Epithelial cell of proximal tubule (primary cell): ENCODE measurements at regions not wholly inside any gene's neighbourhood (a gene's known extent, or its start where the extent isn't known, plus 50 kb on each side); places are given as distances from the start of the nearest gene placed in this dataset.
A peak's percentile ranks its signal among the peaks of the same experiment; 100 is the strongest.
"Not testable (repeated sequence)": the region's sequence is repeated elsewhere in the genome, so short reads cannot be mapped to it uniquely, and the experiment has no call there.

ENCODE experiments used
- DNase-seq: peaks from one replicate; pipeline ENCODE4 v3.0.0-alpha.2; 2011; ENCODE audit warnings: low read depth
- H3K4me3 ChIP-seq: 2 replicates; pipeline ENCODE4 v1.5.1; 2011; ENCODE audit warnings: low read depth, mild to moderate bottlenecking, low read length
- TF ChIP-seq, protein P1 (sequence below): conservative IDR thresholded peaks from 2 replicates; pipeline ENCODE4 v1.5.1; 2012; ENCODE audit warnings: low read depth, mild to moderate bottlenecking, low read length

DNA sequence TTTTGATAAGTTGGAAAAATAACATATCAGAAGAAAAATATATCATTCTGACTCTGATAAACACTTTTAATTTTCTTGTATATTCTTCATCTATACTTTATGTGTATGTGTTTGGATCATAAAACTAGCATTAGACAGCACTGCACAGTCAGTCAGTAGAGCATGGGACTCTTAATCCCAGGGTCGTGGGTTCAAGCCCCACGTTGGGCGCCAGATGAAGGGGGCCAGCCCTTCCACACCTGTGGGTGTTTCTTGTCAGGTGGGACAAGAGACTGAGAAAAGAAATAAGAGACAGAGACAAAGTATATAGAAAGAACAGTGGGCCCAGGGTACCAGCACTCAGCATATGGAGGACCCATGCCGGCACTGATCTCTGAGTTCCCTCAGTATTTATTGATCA is 546.0 kb upstream of the NR2F2 start:
- H3K4me3 ChIP-seq, result no peak overlapping the region
- DNase-seq, result no peak
- TF ChIP-seq, protein P1, sequence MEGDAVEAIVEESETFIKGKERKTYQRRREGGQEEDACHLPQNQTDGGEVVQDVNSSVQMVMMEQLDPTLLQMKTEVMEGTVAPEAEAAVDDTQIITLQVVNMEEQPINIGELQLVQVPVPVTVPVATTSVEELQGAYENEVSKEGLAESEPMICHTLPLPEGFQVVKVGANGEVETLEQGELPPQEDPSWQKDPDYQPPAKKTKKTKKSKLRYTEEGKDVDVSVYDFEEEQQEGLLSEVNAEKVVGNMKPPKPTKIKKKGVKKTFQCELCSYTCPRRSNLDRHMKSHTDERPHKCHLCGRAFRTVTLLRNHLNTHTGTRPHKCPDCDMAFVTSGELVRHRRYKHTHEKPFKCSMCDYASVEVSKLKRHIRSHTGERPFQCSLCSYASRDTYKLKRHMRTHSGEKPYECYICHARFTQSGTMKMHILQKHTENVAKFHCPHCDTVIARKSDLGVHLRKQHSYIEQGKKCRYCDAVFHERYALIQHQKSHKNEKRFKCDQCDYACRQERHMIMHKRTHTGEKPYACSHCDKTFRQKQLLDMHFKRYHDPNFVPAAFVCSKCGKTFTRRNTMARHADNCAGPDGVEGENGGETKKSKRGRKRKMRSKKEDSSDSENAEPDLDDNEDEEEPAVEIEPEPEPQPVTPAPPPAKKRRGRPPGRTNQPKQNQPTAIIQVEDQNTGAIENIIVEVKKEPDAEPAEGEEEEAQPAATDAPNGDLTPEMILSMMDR, result no peak

DNA sequence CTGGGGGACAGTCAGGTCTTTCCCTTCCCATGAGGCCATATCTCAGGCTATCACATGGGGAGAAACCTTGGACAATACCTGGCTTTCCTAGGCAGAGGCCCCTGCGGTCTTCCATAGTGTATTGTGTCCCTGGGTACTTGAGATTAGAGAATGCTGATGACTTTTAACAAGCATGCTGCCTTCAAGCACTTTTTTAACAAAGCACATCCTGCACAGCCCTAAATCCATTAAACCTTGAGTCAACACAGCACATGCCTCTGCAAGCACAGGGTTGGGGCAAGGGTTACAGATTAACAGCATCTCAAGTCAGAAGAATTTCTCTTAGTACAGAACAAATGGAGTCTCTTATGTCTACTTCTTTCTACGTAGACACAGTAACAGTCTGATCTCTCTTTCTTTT is 545.2 kb upstream of the NR2F2 start:
- not testable (repeated sequence) for H3K4me3 ChIP-seq, DNase-seq

DNA sequence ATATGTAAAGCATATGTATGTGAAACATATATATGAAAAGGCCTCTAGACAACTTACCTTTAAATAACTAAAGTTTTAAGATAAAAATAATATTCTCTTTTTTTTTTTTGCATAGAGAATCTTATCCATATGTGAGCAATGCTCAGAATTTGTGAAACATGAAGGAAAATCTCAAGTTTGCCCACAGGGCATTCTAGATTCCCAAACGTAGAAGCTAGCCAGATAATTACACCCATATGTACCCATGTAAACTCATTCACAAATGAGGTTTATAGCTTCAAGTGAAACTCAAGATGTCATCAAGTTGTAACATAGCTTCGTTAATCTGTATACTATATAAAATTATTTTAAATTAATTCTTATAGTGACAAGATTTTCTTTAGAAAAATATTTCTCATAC is 537.3 kb upstream of the NR2F2 start:
- DNase-seq, result no peak
- TF ChIP-seq, protein P1, result no peak
- no peak overlapping the region for H3K4me3 ChIP-seq

DNA sequence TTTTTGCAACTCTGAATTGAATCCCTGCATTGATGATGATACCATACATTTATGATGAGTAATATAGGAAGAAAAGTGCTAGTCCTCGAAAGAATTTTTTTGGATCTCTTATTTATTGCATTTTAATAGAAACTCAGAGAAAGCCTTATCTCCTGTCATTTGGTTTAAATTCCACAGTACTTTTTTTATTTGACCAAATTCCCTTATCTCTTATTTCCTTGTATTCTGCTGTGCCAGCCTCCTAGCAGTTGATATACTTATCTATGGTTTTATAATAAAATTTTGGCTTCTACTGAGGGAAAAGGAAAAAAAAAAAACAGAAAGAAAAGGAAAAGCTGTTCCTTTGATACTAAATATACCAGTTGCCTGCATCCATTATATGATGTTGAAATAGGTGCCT is 535.1 kb upstream of the NR2F2 start:
- no peak overlapping the region for H3K4me3 ChIP-seq
- TF ChIP-seq, protein P1, result no peak
- DNase-seq, result no peak

DNA sequence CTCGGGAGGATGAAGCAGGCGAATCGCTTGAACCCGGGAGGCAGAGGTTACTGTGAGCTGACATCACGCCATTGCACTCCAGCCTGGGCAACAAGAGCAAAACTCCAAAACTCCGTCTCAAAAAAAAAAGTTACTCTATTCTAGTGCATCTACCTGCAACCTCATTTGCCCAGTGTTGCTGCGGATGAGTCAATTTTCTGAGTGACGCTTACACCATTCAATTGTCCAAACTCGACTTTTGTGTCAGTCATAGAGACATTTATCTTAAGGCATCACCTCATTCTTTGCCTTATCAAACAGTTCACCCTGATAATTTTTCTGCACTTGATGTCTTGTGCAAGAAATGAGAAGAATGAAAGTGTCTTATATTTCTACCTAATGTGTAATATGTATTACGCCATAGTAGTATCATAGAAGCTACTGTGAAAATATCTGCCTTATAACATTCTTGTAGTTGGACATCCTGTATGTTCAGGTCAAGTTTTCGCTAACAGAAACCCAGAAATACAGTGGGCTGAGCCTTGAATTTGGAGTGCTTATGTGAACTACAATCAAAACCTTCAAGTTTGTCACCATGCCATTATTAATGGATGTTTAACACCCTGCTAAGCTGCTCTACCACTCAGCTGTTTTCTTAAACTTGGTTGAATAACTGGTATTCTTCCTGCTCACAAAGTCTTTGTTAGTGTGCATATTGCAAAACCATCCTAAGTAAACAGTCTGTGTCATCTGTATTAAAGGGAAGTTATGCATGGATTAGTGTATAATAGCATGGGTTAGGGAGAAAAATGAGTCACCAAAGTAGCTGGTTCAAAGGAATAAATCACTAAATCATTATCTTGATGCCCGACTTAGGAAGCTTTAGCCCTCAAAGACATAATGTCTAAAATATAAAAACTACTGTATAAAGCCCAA is 531.0 kb upstream of the NR2F2 start:
- TF ChIP-seq, protein P1, result no peak
- DNase-seq, result peak; percentile 99
- H3K4me3 ChIP-seq, result no peak overlapping the region

DNA sequence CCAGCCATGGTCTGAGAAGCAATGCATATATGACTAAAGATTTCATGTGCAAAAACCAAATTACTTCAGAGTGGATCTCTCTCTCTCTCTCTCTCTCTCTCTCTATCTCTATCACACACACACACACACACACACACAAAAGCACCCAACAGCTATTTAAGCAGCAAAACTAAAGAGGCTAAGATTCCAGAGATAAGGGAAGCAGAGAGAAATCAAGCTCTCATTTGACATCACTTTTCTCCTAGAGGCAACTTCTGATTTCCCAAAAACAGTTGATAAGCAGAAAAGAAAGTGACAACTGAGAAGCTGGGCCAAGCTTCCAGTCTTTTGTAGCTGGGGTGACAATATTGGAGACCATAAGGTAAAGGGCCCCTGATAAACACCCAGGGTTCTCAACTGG is 526.0 kb upstream of the NR2F2 start:
- no peak for DNase-seq
- no peak overlapping the region for H3K4me3 ChIP-seq
- TF ChIP-seq, protein P1, result no peak

DNA sequence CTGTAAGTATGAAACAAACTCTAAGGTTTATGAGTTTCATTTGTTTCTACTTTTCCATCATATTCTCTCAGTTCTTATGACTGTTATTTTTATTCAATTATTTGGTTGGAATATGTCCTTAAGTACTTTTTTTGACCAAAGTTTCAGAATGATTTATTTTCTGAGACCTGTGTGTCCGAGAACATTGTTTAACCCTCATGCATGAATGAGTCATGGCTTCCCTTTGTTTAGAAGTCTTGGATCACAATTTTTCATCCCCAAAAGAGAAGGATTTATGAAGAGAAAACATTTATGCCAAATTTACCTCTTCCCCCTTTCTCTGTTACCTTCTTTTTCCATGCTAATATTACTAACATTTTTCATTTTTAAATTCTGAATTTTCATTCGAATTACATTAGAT is 518.0 kb upstream of the NR2F2 start:
- H3K4me3 ChIP-seq, result no peak overlapping the region
- TF ChIP-seq, protein P1, result no peak
- no peak for DNase-seq
